ENCODE measurements at regions not wholly inside any gene's neighbourhood (a gene's known extent, or its start where the extent isn't known, plus 50 kb on each side); places are given as distances from the start of the nearest gene placed in this dataset.

- H3K27me3 ChIP-seq = no peaks in the 10 kb centered on the region
- H3K4me3 ChIP-seq = no peak overlapping the region
- no peaks in the 10 kb centered on the region for H3K36me3 ChIP-seq
- no peak for TF ChIP-seq EP300 (IDR thresholded peaks at IDR 0.05)
- no peak for TF ChIP-seq POLR2A (IDR thresholded peaks at IDR 0.05)
- TF ChIP-seq CTCF (IDR thresholded peaks at IDR 0.05) = no peak
- 60 to 74% (median 63%) methylated on average over 7 to 8 of the region's 8 CpGs for WGBS, 3 donors
- no peak overlapping the region for H3K27ac ChIP-seq
- intact Hi-C loops (cut with DNase I) = no loop called here
- H3K4me1 ChIP-seq (ENCODE audit: insufficient read depth) = no peaks in the 10 kb centered on the region
- no peaks in the 10 kb centered on the region for H3K9me3 ChIP-seq
- DNase-seq = no peak
Observed at GRCh38 chr1:30605441-30605920, 117.9 kb downstream of the MATN1 start.

GRCh38 chr1:30604801-30605440, 118.5 kb downstream of the MATN1 start:
- TF ChIP-seq POLR2A (IDR thresholded peaks at IDR 0.05) = no peak
- no peak for TF ChIP-seq CTCF (IDR thresholded peaks at IDR 0.05)
- no peak for TF ChIP-seq EP300 (IDR thresholded peaks at IDR 0.05)
- DNase-seq = no peak

GRCh38 chr1:30603081-30603858, 120.1 kb downstream of the MATN1 start:
- H3K27me3 ChIP-seq = no peaks in the 10 kb centered on the region
- H3K4me1 ChIP-seq (ENCODE audit: insufficient read depth) = no peaks in the 10 kb centered on the region
- H3K36me3 ChIP-seq = no peaks in the 10 kb centered on the region
- H3K9me3 ChIP-seq = no peaks in the 10 kb centered on the region
- H3K27ac ChIP-seq = no peak overlapping the region
- DNase-seq = no peak
- TF ChIP-seq CTCF (IDR thresholded peaks at IDR 0.05) = no peak
- no peak overlapping the region for H3K4me3 ChIP-seq
- intact Hi-C loops (cut with DNase I) = no loop called here
- WGBS, 3 donors = 73 to 80% (median 75%) methylated on average over 7 of the region's 7 CpGs

More at GRCh38 chr1:30604801-30605440, 118.5 kb downstream of the MATN1 start:
- Histone ChIP-seq H3K4me3 (no peak overlapping the region), H3K27me3 (no peaks in the 10 kb centered on the region), H3K9me3 (no peaks in the 10 kb centered on the region), H3K4me1 (ENCODE audit: insufficient read depth) (no peaks in the 10 kb centered on the region), H3K36me3 (no peaks in the 10 kb centered on the region), H3K27ac (no peak overlapping the region)
- WGBS, 3 donors = 74 to 94% (median 83%) methylated on average over 6 of the region's 6 CpGs
- intact Hi-C loops (cut with DNase I) = no loop called here

- H3K27me3 ChIP-seq = no peaks in the 10 kb centered on the region
- DNase-seq = no peak
- H3K27ac ChIP-seq = no peak overlapping the region
- H3K4me1 ChIP-seq (ENCODE audit: insufficient read depth) = no peaks in the 10 kb centered on the region
- intact Hi-C loops (cut with DNase I) = no loop called here
- no peaks in the 10 kb centered on the region for H3K36me3 ChIP-seq
- TF ChIP-seq POLR2A (IDR thresholded peaks at IDR 0.05) (no peak), EP300 (IDR thresholded peaks at IDR 0.05) (no peak), CTCF (IDR thresholded peaks at IDR 0.05) (no peak)
- no peak overlapping the region for H3K4me3 ChIP-seq
- WGBS, 3 donors = 83 to 87% (median 84%) methylated on average over 8 of the region's 8 CpGs
- no peaks in the 10 kb centered on the region for H3K9me3 ChIP-seq
Observed at GRCh38 chr1:30601316-30602085, 121.9 kb downstream of the MATN1 start.

All from ovary (tissue), 7 donors.